CD14-positive monocyte (primary cell): ENCODE measurements at regions not wholly inside any gene's neighbourhood (a gene's known extent, or its start where the extent isn't known, plus 50 kb on each side); places are given as distances from the start of the nearest gene placed in this dataset.
A peak's percentile ranks its signal among the peaks of the same experiment; 100 is the strongest.

Experiments
- DNase-seq, 3 donors: peaks; one replicate each; pipeline ENCODE4 v3.0.0-alpha.2; 2011 to 2022
- H2AFZ ChIP-seq: 2 replicates; pipeline ENCODE4 v1.6.0; 2012; ENCODE audit warnings: mild to moderate bottlenecking, low read depth, low read length, inconsistent platforms; ENCODE audit not compliant: insufficient read depth, poor library complexity, severe bottlenecking
- H3K27ac ChIP-seq, 2 donors: 1 replicate in 1 of 2; 2 replicates in 1 of 2; pipeline ENCODE4 v1.5.1; 2012 to 2013; ENCODE audit warnings: low read length in 2 of 2, control low read depth in 1 of 2, inconsistent platforms in 1 of 2, low read depth in 1 of 2, mild to moderate bottlenecking in 1 of 2
- H3K27me3 ChIP-seq, 2 donors: one replicate each; pipeline versions ENCODE4 v1.6.0 to v1.6.1; 2011 to 2013; ENCODE audit warnings: low read length in 2 of 2; ENCODE audit not compliant: control insufficient read depth in 2 of 2, insufficient read depth in 2 of 2
- H3K36me3 ChIP-seq, 2 donors: replicated peaks in 1 of 2; 1 replicate in 1 of 2; 2 replicates in 1 of 2; pipeline versions ENCODE4 v1.5.1 to v1.6.1; 2012 to 2013; ENCODE audit warnings: low read length in 2 of 2, control low read depth in 1 of 2, inconsistent platforms in 1 of 2, mild to moderate bottlenecking in 1 of 2; ENCODE audit not compliant: insufficient read depth in 2 of 2, control insufficient read depth in 1 of 2
- H3K4me1 ChIP-seq, 2 donors: 1 replicate in 1 of 2; 2 replicates in 1 of 2; pipeline versions ENCODE4 v1.5.1 to v1.6.1; 2012 to 2013; ENCODE audit warnings: low read length in 2 of 2, control low read depth in 1 of 2, inconsistent platforms in 1 of 2, mild to moderate bottlenecking in 1 of 2, moderate library complexity in 1 of 2; ENCODE audit not compliant: insufficient read depth in 2 of 2, control insufficient read depth in 1 of 2
- H3K4me2 ChIP-seq: replicated peaks from 2 replicates; pipeline ENCODE3; 2012; ENCODE audit warnings: low read length, moderate library complexity, mild to moderate bottlenecking; ENCODE audit not compliant: poor library complexity, severe bottlenecking; ENCODE audit errors: extremely low read depth
- H3K4me3 ChIP-seq, 3 experiments: fragments of 200-600 bp in 1 of 3; sonication (generic) in 1 of 3; replicated peaks in 1 of 3; 1 replicate in 2 of 3; 2 replicates in 1 of 3; pipeline ENCODE4 v1.5.1; 2011 to 2013; ENCODE audit warnings: low read length in 3 of 3, mild to moderate bottlenecking in 3 of 3, control low read depth in 2 of 3, low read depth in 2 of 3, inconsistent platforms in 1 of 3, moderate library complexity in 1 of 3
- H3K79me2 ChIP-seq: 2 replicates; pipeline ENCODE4 v1.6.0; 2012; ENCODE audit warnings: mild to moderate bottlenecking, control low read depth, inconsistent platforms, low read length, moderate library complexity; ENCODE audit not compliant: insufficient read depth
- H3K9ac ChIP-seq: 2 replicates; pipeline ENCODE4 v1.6.0; 2017; ENCODE audit warnings: low read length, mild to moderate bottlenecking; ENCODE audit not compliant: insufficient read depth, poor library complexity, severe bottlenecking
- H3K9me3 ChIP-seq, 2 donors: replicated peaks in 1 of 2; 1 replicate in 1 of 2; 2 replicates in 1 of 2; pipeline versions ENCODE4 v1.5.1 to v1.6.1; 2012 to 2013; ENCODE audit warnings: low read length in 2 of 2, control low read depth in 1 of 2; ENCODE audit not compliant: control insufficient read depth in 1 of 2, insufficient read depth in 1 of 2
- H4K20me1 ChIP-seq: 2 replicates; pipeline ENCODE4 v1.6.0; 2012; ENCODE audit warnings: mild to moderate bottlenecking, low read length, control low read depth, moderate library complexity; ENCODE audit not compliant: insufficient read depth
- H3K27ac Mint-ChIP-seq, 7 donors: one replicate each; pipeline ENCODE4 v1.8.0; 2020; ENCODE audit warnings: mild to moderate bottlenecking in 7 of 7, mixed read lengths in 7 of 7, moderate library complexity in 6 of 7, inconsistent platforms in 2 of 7
- H3K27me3 Mint-ChIP-seq, 3 donors: one replicate each; pipeline ENCODE4 v1.8.0; 2021 to 2022; ENCODE audit warnings: low read depth in 3 of 3, mild to moderate bottlenecking in 3 of 3, mixed read lengths in 3 of 3, moderate library complexity in 3 of 3, inconsistent platforms in 1 of 3
- H3K36me3 Mint-ChIP-seq, 2 donors: one replicate each; pipeline ENCODE4 v1.8.0; 2020; ENCODE audit warnings: mixed read lengths in 2 of 2, inconsistent platforms in 1 of 2, mild to moderate bottlenecking in 1 of 2
- H3K4me1 Mint-ChIP-seq: one replicate; pipeline ENCODE4 v1.8.0; 2020; ENCODE audit warnings: mild to moderate bottlenecking, mixed read lengths
- H3K4me3 Mint-ChIP-seq, 2 donors: one replicate each; pipeline ENCODE4 v1.8.0; 2020; ENCODE audit warnings: mild to moderate bottlenecking in 2 of 2, mixed read lengths in 2 of 2, moderate library complexity in 1 of 2
- H3K9me3 Mint-ChIP-seq, 7 donors: one replicate each; pipeline ENCODE4 v1.8.0; 2020 to 2022; ENCODE audit warnings: mixed read lengths in 7 of 7, mild to moderate bottlenecking in 6 of 7, moderate library complexity in 6 of 7, inconsistent platforms in 2 of 7
- WGBS: methylation state at CpG from one replicate; pipeline ENCODE4 v1.1.5; 2013; ENCODE audit warnings: missing lambda C conversion rate; ENCODE audit not compliant: insufficient coverage; 5-methylcytosine and 5-hydroxymethylcytosine counted together
- intact Hi-C, 2 donors: fragments of 100-400 bp; cut with micrococcal nuclease; formaldehyde crosslinking; loops; one replicate each; pipeline versions ENCODE4 v1.15.0 to v1.15.1; 2023
- TF ChIP-seq, protein P1 (sequence below): fragments of 200-600 bp; IDR thresholded peaks from one replicate; pipeline ENCODE4 v1.8.0; 2022; ENCODE audit warnings: antibody characterized with exemption, mild to moderate bottlenecking

DNA sequence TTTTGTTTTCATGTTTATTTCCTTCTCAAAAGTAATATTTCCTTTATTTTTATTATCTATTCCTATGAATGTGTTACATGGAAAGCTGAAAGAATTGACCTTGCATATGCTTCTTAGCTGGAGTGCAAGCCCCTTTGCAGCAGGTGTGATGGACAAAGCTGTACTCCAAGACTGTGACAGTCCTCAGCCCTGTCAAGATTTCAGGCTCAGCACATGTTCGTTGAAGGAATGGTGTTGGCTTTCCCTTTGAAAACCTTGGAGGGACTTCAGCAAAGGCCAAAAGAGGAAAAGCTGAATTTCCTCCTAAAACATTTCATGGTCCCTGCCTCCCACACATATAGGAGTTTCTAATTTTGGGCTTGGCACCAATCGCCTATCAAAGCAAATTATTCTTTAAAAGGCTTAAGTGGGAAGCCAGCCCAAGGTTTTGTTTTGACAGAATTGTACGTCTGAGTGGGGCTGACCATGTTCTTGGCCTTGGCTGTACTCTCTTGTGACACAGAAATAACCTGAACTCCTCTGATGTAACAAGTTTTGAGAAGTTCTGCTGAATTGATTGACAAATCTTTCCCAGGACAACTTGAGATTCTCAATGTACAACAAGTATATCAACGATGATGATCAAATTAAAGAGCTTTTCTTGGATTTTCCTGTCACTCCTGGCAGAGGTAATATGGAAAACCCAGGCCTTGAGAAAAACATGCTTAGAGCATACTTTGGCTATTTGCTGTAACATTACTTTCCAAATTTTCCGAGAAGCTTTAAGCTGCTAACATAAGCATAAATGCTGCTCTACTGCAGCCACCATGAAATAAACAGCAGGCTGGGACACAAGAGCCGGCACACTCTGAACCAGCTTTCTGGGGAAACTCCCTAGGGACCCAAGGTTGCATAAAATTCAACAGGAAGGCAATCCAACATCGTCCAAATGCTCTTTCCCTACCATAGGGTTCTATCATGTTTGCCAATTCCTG is 135.7 kb upstream of the ZNF648 start:
- Histone ChIP-seq H3K9ac (no peak overlapping the region), H3K27ac (peak overlapping the region in 1 of 2 donors; percentile 37), H3K9me3 (no peaks in the 10 kb centered on the region), H2AFZ (no peak overlapping the region), H3K4me3 (no peak overlapping the region), H4K20me1 (no peaks in the 10 kb centered on the region), H3K27me3 (no peaks in the 10 kb centered on the region), H3K36me3 (no peaks in the 10 kb centered on the region), H3K4me1 (peaks cover 25 to 39% of the 10 kb centered on the region in 2 donors), H3K79me2 (no peaks in the 10 kb centered on the region), H3K4me2 (no peak overlapping the region)
- H3K4me3 Mint-ChIP-seq = no peak overlapping the region
- H3K27ac Mint-ChIP-seq = peak overlapping the region in 5 of 7 donors; percentile 30 to 66 (median 55)
- DNase-seq = peak in 2 of 3 donors; percentile 11 to 13
- peaks cover 0 to 3% (median 0%) of the 10 kb centered on the region in 7 donors for H3K9me3 Mint-ChIP-seq
- H3K36me3 Mint-ChIP-seq = no peaks in the 10 kb centered on the region
- 77% methylated on average over 5 of the region's 7 CpGs for WGBS
- H3K4me1 Mint-ChIP-seq = peaks cover 39% of the 10 kb centered on the region
- peaks cover 0 to under 1% (median 0%) of the 10 kb centered on the region in 3 donors for H3K27me3 Mint-ChIP-seq
- TF ChIP-seq, protein P1, sequence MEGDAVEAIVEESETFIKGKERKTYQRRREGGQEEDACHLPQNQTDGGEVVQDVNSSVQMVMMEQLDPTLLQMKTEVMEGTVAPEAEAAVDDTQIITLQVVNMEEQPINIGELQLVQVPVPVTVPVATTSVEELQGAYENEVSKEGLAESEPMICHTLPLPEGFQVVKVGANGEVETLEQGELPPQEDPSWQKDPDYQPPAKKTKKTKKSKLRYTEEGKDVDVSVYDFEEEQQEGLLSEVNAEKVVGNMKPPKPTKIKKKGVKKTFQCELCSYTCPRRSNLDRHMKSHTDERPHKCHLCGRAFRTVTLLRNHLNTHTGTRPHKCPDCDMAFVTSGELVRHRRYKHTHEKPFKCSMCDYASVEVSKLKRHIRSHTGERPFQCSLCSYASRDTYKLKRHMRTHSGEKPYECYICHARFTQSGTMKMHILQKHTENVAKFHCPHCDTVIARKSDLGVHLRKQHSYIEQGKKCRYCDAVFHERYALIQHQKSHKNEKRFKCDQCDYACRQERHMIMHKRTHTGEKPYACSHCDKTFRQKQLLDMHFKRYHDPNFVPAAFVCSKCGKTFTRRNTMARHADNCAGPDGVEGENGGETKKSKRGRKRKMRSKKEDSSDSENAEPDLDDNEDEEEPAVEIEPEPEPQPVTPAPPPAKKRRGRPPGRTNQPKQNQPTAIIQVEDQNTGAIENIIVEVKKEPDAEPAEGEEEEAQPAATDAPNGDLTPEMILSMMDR = no peak
- intact Hi-C loops = loop anchor here in 1 of 2 donors (10.0 kb wide), 1 partner anchor 112 kb away; no protein-coding TSS in a partner anchor

DNA sequence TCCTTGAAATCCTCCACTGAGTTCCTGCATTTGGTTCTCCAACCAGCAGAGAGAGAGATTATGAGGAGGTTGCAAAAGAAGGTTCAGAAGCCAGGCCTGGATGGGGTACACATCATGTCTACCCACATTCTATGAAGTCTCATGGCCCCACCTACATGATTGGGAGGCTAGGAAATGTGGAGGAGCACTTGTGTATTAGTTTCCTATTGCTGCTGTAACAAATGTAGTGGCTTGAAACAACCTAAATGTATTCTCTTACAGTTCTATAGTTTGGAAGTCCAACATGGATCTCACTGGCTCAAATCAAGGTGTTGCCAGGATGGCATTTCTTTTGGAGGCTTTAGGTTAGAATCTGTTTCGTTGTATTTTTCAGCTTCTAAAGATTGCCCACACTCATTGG is 134.2 kb upstream of the ZNF648 start:
- no peak overlapping the region for H3K4me2 ChIP-seq
- no peaks in the 10 kb centered on the region for H3K27me3 ChIP-seq
- no peak overlapping the region for H3K9ac ChIP-seq
- no peak for DNase-seq
- no peaks in the 10 kb centered on the region for H3K79me2 ChIP-seq
- H3K4me1 ChIP-seq = peaks cover 25 to 45% of the 10 kb centered on the region in 2 donors
- Mint-ChIP-seq H3K9me3 (peaks cover 0 to 3% (median 0%) of the 10 kb centered on the region in 7 donors), H3K27ac (peak overlapping the region in 2 of 7 donors; percentile 12 to 63), H3K4me3 (no peak overlapping the region), H3K27me3 (peaks cover 0 to 3% (median 0%) of the 10 kb centered on the region in 3 donors), H3K36me3 (peaks cover 0 to 2% of the 10 kb centered on the region in 2 donors), H3K4me1 (peaks cover 43% of the 10 kb centered on the region)
- H4K20me1 ChIP-seq = no peaks in the 10 kb centered on the region
- H3K27ac ChIP-seq = no peak overlapping the region
- H3K36me3 ChIP-seq = no peaks in the 10 kb centered on the region
- TF ChIP-seq, protein P1 = no peak
- H3K4me3 ChIP-seq = no peak overlapping the region
- no peaks in the 10 kb centered on the region for H3K9me3 ChIP-seq
- intact Hi-C loops = loop anchor here in 1 of 2 donors (10.0 kb wide), 1 partner anchor 111 kb away; no protein-coding TSS in a partner anchor
- H2AFZ ChIP-seq = no peak overlapping the region
- WGBS = no CpG with 5 or more reads among the region's 1 CpG
